ENCODE measurements at regions not wholly inside any gene's neighbourhood (a gene's known extent, or its start where the extent isn't known, plus 50 kb on each side); places are given as distances from the start of the nearest gene placed in this dataset.

- no peak for DNase-seq (ENCODE audit: low read depth)
- TF ChIP-seq, protein P1, sequence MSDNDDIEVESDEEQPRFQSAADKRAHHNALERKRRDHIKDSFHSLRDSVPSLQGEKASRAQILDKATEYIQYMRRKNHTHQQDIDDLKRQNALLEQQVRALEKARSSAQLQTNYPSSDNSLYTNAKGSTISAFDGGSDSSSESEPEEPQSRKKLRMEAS (IDR thresholded peaks at IDR 0.05; ENCODE audit: low read depth, low read length), result no peak
- TF ChIP-seq, protein P2, sequence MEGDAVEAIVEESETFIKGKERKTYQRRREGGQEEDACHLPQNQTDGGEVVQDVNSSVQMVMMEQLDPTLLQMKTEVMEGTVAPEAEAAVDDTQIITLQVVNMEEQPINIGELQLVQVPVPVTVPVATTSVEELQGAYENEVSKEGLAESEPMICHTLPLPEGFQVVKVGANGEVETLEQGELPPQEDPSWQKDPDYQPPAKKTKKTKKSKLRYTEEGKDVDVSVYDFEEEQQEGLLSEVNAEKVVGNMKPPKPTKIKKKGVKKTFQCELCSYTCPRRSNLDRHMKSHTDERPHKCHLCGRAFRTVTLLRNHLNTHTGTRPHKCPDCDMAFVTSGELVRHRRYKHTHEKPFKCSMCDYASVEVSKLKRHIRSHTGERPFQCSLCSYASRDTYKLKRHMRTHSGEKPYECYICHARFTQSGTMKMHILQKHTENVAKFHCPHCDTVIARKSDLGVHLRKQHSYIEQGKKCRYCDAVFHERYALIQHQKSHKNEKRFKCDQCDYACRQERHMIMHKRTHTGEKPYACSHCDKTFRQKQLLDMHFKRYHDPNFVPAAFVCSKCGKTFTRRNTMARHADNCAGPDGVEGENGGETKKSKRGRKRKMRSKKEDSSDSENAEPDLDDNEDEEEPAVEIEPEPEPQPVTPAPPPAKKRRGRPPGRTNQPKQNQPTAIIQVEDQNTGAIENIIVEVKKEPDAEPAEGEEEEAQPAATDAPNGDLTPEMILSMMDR (IDR thresholded peaks at IDR 0.05; ENCODE audit: low read depth, low read length), result no peak
- TF ChIP-seq POLR2A (IDR thresholded peaks at IDR 0.05; ENCODE audit: extremely low read depth, insufficient read length), result no peak
- H3K4me3 ChIP-seq (ENCODE audit: low read depth, low read length), result no peak overlapping the region
Observed at GRCh38 chr9:107759823-107760166, 270.2 kb upstream of the KLF4 start.

- H3K4me3 ChIP-seq (ENCODE audit: low read depth, low read length), result no peak overlapping the region
- TF ChIP-seq MYC (IDR thresholded peaks at IDR 0.05; ENCODE audit: low read depth, low read length) (no peak), POLR2A (IDR thresholded peaks at IDR 0.05; ENCODE audit: extremely low read depth, insufficient read length) (no peak)
- TF ChIP-seq, protein P1 (IDR thresholded peaks at IDR 0.05; ENCODE audit: low read depth, low read length), result no peak
- TF ChIP-seq, protein P2 (IDR thresholded peaks at IDR 0.05; ENCODE audit: low read depth, low read length), result no peak
- DNase-seq (ENCODE audit: low read depth), result no peak
Observed at GRCh38 chr9:107759009-107759822, 269.6 kb upstream of the KLF4 start.

- H3K4me3 ChIP-seq (ENCODE audit: low read depth, low read length), result no peak overlapping the region
- no peak for DNase-seq (ENCODE audit: low read depth)
- no peak for TF ChIP-seq MYC (IDR thresholded peaks at IDR 0.05; ENCODE audit: low read depth, low read length)
Observed at GRCh38 chr9:107756091-107756490, 266.5 kb upstream of the KLF4 start.

- H3K4me3 ChIP-seq (ENCODE audit: low read depth, low read length), result no peak overlapping the region
- TF ChIP-seq, protein P1 (IDR thresholded peaks at IDR 0.05; ENCODE audit: low read depth, low read length), result no peak
- TF ChIP-seq MYC (IDR thresholded peaks at IDR 0.05; ENCODE audit: low read depth, low read length) (no peak), POLR2A (IDR thresholded peaks at IDR 0.05; ENCODE audit: extremely low read depth, insufficient read length) (no peak)
- TF ChIP-seq, protein P2 (IDR thresholded peaks at IDR 0.05; ENCODE audit: low read depth, low read length), result no peak
- peak; percentile 32 for DNase-seq (ENCODE audit: low read depth)
Observed at GRCh38 chr9:107755246-107755645, 265.7 kb upstream of the KLF4 start.

DNA sequence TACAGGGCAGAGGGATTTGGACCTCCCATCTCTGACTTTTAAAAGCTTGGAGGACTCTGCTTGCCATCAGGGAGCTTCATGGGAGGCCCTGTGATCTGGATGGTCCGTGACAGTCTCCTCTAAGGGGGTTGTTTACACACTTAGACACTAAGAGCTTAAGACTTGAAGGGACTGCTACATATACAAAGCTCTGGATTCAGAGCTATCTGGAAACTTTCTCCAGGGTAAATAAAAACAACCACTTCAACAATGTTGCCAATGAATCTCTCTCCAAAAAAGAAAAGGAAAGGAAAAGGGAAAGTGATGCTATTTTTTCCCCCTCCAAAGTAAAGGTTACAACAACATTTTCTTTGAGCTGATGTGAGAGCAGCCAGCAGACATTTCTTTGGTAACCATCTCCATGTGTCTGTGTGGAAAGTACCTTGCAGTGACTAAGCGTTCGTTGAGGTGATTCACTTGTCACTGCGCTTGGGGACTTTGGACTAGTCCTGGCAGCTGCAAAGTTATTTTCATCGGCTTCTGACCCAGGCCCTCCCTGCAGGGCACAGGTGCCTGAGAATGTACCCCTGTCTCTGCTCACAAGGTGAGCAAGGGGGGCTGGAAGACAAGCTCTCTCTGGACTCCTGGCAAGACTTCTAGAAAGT, 262.1 kb upstream of the KLF4 start:
- no peak overlapping the region for H3K4me3 ChIP-seq (ENCODE audit: low read depth, low read length)
- DNase-seq (ENCODE audit: low read depth), result no peak
- TF ChIP-seq POLR2A (IDR thresholded peaks at IDR 0.05; ENCODE audit: extremely low read depth, insufficient read length) (no peak), MYC (IDR thresholded peaks at IDR 0.05; ENCODE audit: low read depth, low read length) (no peak)
- TF ChIP-seq, protein P2 (IDR thresholded peaks at IDR 0.05; ENCODE audit: low read depth, low read length), result no peak
- TF ChIP-seq, protein P1 (IDR thresholded peaks at IDR 0.05; ENCODE audit: low read depth, low read length), result no peak

DNA sequence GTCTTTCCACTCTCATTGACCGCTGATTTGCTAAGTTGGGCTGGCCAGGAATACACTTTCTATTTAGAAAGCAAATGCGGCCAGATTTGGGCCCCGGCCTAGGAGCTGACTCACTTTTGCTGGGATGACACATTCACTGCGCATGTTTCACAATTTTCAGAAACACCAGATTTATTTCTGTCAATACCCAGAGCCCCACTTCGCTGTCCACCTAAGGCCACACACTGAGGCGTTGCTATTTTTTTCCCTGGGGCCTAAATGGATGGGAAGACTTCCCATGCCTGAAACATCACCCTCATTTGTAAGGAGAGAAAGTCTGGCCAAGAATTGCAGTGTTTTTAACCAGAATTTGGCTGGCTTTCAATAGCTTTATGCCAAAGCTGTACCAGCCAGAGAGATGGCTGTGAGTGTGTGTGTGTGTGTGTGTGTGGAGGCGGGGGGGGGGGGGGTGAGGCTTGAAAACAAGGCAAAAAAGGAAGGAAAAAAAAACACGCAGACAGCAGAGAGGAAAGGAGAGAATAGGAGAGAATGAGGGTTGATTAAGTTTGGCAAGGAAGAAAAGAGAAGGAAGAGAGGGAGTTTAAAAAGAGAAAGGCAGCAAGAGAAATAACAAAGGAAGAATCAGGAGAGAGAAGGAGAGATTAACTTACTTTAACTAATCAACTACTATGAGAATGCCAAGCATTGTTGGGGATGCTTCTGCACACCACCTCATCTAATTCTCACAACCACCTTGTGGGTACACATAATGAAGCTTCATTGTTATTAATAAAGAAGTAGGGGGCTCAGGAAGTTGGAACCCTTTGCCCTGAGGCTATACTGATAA, 261.4 kb upstream of the KLF4 start:
- TF ChIP-seq POLR2A (IDR thresholded peaks at IDR 0.05; ENCODE audit: extremely low read depth, insufficient read length) (no peak), MYC (IDR thresholded peaks at IDR 0.05; ENCODE audit: low read depth, low read length) (no peak)
- TF ChIP-seq, protein P2 (IDR thresholded peaks at IDR 0.05; ENCODE audit: low read depth, low read length), result no peak
- TF ChIP-seq, protein P1 (IDR thresholded peaks at IDR 0.05; ENCODE audit: low read depth, low read length), result no peak
- H3K4me3 ChIP-seq (ENCODE audit: low read depth, low read length), result no peak overlapping the region
- DNase-seq (ENCODE audit: low read depth), result peak; percentile 50
